Smooth muscle cell (in vitro differentiated cells): ENCODE measurements at regions not wholly inside any gene's neighbourhood (a gene's known extent, or its start where the extent isn't known, plus 50 kb on each side); places are given as distances from the start of the nearest gene placed in this dataset.
A peak's percentile ranks its signal among the peaks of the same experiment; 100 is the strongest.

Experiments
- DNase-seq: peaks from one replicate; lab custom pipeline; 2025; ENCODE audit not compliant: unreplicated experiment; lab: John Stamatoyannopoulos, UW
- H2AFZ ChIP-seq: fragments of 200-600 bp; sonication (generic); 2 replicates; pipeline ENCODE4 v1.6.0; 2016; ENCODE audit warnings: antibody characterized with exemption, low read depth, mild to moderate bottlenecking
- H3F3A ChIP-seq: fragments of 200-600 bp; sonication (generic); 2 replicates; pipeline ENCODE4 v1.6.0; 2017; ENCODE audit warnings: antibody characterized with exemption, low read depth
- H3K27ac ChIP-seq: fragments of 200-600 bp; sonication (generic); 2 replicates; pipeline ENCODE4 v1.5.1; 2016; ENCODE audit warnings: low read depth, mild to moderate bottlenecking
- H3K27me3 ChIP-seq: fragments of 200-600 bp; sonication (generic); 2 replicates; pipeline ENCODE4 v1.6.1; 2016; ENCODE audit warnings: low read depth, mild to moderate bottlenecking
- H3K36me3 ChIP-seq: fragments of 200-600 bp; sonication (generic); 2 replicates; pipeline ENCODE4 v1.5.1; 2016; ENCODE audit warnings: low read depth
- H3K4me1 ChIP-seq: fragments of 200-600 bp; sonication (generic); 2 replicates; pipeline ENCODE4 v1.5.1; 2016; ENCODE audit warnings: low read depth
- H3K4me2 ChIP-seq: fragments of 200-600 bp; sonication (generic); 2 replicates; pipeline ENCODE4 v1.6.0; 2016; ENCODE audit warnings: mild to moderate bottlenecking
- H3K4me3 ChIP-seq: fragments of 200-600 bp; sonication (generic); 2 replicates; pipeline ENCODE4 v1.5.1; 2016; ENCODE audit warnings: mild to moderate bottlenecking
- H3K79me2 ChIP-seq: fragments of 200-600 bp; sonication (generic); 2 replicates; pipeline ENCODE4 v1.6.0; 2016; ENCODE audit warnings: low read depth, mild to moderate bottlenecking
- H3K9ac ChIP-seq: fragments of 200-600 bp; sonication (generic); 2 replicates; pipeline ENCODE4 v1.6.0; 2016; ENCODE audit warnings: low read depth
- H3K9me3 ChIP-seq: fragments of 200-600 bp; sonication (generic); replicated peaks from 2 replicates; pipeline ENCODE4 v1.5.1; 2016; ENCODE audit warnings: low read depth
- H4K20me1 ChIP-seq: fragments of 200-600 bp; sonication (generic); 2 replicates; pipeline ENCODE4 v1.6.0; 2016; ENCODE audit warnings: low read depth
- CTCF ChIP-seq: fragments of 200-600 bp; sonication (generic); IDR thresholded peaks from 2 replicates; pipeline ENCODE4 v1.5.1; 2017; ENCODE audit warnings: borderline replicate concordance, mild to moderate bottlenecking, antibody characterized with exemption; ENCODE audit not compliant: insufficient read depth, poor library complexity, severe bottlenecking
- WGBS: methylation state at CpG from one replicate; pipeline ENCODE4 v1.1.7; 2016; ENCODE audit warnings: low lambda C conversion rate; 5-methylcytosine and 5-hydroxymethylcytosine counted together

GRCh38 chr15:36499412-36500389 is 79.7 kb upstream of the CDIN1 start:
- no peaks in the 10 kb centered on the region for H3K79me2 ChIP-seq
- no peaks in the 10 kb centered on the region for H3K27me3 ChIP-seq

GRCh38 chr15:36501063-36501678 is 78.3 kb upstream of the CDIN1 start:
- H3K36me3 ChIP-seq: no peaks in the 10 kb centered on the region
- peaks cover 3% of the 10 kb centered on the region for H3K4me1 ChIP-seq
- no peaks in the 10 kb centered on the region for H4K20me1 ChIP-seq
- DNase-seq: no peak
- no peak overlapping the region for H3K4me3 ChIP-seq
- peak; percentile 69 for TF ChIP-seq CTCF
- no peaks in the 10 kb centered on the region for H3K27me3 ChIP-seq
- WGBS: 33% methylated on average over 5 of the region's 5 CpGs
- H3K27ac ChIP-seq: no peak overlapping the region
- H3F3A ChIP-seq: no peaks in the 10 kb centered on the region
- no peaks in the 10 kb centered on the region for H3K79me2 ChIP-seq
- H3K9ac ChIP-seq: no peak overlapping the region
- no peaks in the 10 kb centered on the region for H3K9me3 ChIP-seq
- H2AFZ ChIP-seq: peak overlapping the region; percentile 18
- peak overlapping the region; percentile 61 for H3K4me2 ChIP-seq

More at GRCh38 chr15:36499412-36500389, 79.7 kb upstream of the CDIN1 start:
- Histone ChIP-seq H3K36me3 (no peaks in the 10 kb centered on the region), H2AFZ (peak overlapping the region; percentile 89), H3K9ac (no peak overlapping the region), H4K20me1 (no peaks in the 10 kb centered on the region), H3K4me3 (no peak overlapping the region), H3F3A (no peaks in the 10 kb centered on the region), H3K27ac (no peak overlapping the region), H3K9me3 (no peaks in the 10 kb centered on the region), H3K4me1 (peaks cover 3% of the 10 kb centered on the region), H3K4me2 (peak overlapping the region; percentile 27)
- DNase-seq: no peak
- 74% methylated on average over 6 of the region's 6 CpGs for WGBS
- TF ChIP-seq CTCF: no peak

GRCh38 chr15:36502509-36502908 is 76.9 kb upstream of the CDIN1 start:
- Histone ChIP-seq H3K27ac (no peak overlapping the region), H3K36me3 (no peaks in the 10 kb centered on the region), H3K9me3 (no peaks in the 10 kb centered on the region), H4K20me1 (no peaks in the 10 kb centered on the region), H3K79me2 (no peaks in the 10 kb centered on the region), H3K9ac (no peak overlapping the region), H3K4me3 (no peak overlapping the region), H2AFZ (peak overlapping the region; percentile 19), H3K4me1 (peaks cover 3% of the 10 kb centered on the region), H3K4me2 (no peak overlapping the region), H3F3A (no peaks in the 10 kb centered on the region), H3K27me3 (no peaks in the 10 kb centered on the region)
- TF ChIP-seq CTCF: no peak
- no peak for DNase-seq
- WGBS: 26% methylated on average over 1 of the region's 1 CpG
